ENCODE measurements at regions not wholly inside any gene's neighbourhood (a gene's known extent, or its start where the extent isn't known, plus 50 kb on each side); places are given as distances from the start of the nearest gene placed in this dataset.

- peak; percentile 39 for DNase-seq
- in situ Hi-C loops (cut with HindIII; ENCODE audit: low pct_ligation_motif_present, low pct_unique_long_range_greater_than_20kb, low sequenced_read_pairs): no loop called here
These were observed 210.4 kb downstream of the SH3BP4 start for GRCh38 chr2:235162082-235162836.

DNA sequence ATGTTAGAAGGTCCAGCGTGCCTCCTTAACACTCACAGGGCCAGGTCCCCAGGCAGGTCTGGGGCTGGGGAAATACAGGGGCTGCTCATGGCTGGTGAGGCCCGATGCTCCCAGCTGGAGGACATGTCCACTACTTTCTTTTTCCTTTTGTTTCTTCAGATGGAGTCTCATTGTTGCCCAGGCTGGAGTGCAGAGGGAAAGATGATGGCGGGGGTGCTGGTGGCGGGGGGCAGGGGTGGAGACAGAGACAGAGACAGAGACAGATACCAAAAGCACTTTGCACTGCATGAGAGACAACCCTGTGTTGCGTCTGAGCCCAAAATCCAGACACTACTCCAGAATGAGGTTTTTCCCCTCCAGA is 211.0 kb downstream of the SH3BP4 start:
- in situ Hi-C loops (cut with HindIII; ENCODE audit: low pct_ligation_motif_present, low pct_unique_long_range_greater_than_20kb, low sequenced_read_pairs): no loop called here

GRCh38 chr2:235165136-235165535 is 213.3 kb downstream of the SH3BP4 start:
- in situ Hi-C loops (cut with HindIII; ENCODE audit: low pct_ligation_motif_present, low pct_unique_long_range_greater_than_20kb, low sequenced_read_pairs): no loop called here

More for the DNA sequence above, 211.0 kb downstream of the SH3BP4 start:
- DNase-seq: no peak

GRCh38 chr2:235165631-235166030 is 213.8 kb downstream of the SH3BP4 start:
- in situ Hi-C loops (cut with HindIII; ENCODE audit: low pct_ligation_motif_present, low pct_unique_long_range_greater_than_20kb, low sequenced_read_pairs): no loop called here
- no peak for DNase-seq

More at GRCh38 chr2:235165136-235165535, 213.3 kb downstream of the SH3BP4 start:
- DNase-seq: no peak

DNA sequence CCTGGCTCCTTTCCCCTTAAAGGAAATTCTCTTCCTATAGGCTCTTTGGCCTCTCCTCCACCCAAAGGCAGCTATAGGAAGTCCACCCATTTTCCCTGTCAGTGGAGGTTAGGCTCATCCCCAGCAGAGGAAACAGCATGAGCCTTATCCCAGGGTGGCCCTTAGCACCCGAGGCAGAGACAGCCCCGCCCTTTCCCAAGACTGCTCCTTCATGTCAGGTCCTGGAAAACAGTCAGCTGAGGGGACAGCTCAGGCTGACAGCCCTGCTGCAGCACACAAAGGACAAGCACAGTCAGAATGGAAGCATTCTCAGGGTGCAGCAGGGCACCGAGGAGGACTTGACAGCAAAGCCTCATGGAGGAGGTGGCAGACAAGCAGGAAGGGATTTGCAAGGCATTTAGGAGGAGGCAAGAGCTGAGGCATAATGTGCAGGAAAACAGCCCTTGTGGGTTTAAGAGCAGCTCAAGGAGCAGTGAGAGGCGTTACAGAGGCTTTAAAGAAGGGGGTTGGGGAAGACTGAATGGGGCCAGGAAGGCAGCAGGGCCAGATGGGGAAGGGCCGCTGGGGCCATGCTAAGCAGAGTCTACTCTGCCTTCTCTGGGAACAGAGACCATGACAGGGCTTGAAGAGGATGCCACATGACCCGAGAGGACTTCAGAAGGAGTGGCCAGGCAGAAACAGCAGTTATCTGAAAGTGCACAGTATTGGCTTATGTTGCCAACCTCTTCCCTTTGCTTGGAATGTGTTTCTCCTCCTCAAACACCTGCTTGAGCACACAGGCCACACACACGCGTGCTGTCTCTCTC is 216.6 kb downstream of the SH3BP4 start:
- in situ Hi-C loops (cut with HindIII; ENCODE audit: low pct_ligation_motif_present, low pct_unique_long_range_greater_than_20kb, low sequenced_read_pairs): no loop called here
- DNase-seq: no peak

- in situ Hi-C loops (cut with HindIII; ENCODE audit: low pct_ligation_motif_present, low pct_unique_long_range_greater_than_20kb, low sequenced_read_pairs): no loop called here
- peak; percentile 33 for DNase-seq
These were observed 218.2 kb downstream of the SH3BP4 start for GRCh38 chr2:235170016-235170415.

GRCh38 chr2:235170536-235171521 is 219.0 kb downstream of the SH3BP4 start:
- in situ Hi-C loops (cut with HindIII; ENCODE audit: low pct_ligation_motif_present, low pct_unique_long_range_greater_than_20kb, low sequenced_read_pairs): no loop called here
- peak; percentile 80 for DNase-seq

DNA sequence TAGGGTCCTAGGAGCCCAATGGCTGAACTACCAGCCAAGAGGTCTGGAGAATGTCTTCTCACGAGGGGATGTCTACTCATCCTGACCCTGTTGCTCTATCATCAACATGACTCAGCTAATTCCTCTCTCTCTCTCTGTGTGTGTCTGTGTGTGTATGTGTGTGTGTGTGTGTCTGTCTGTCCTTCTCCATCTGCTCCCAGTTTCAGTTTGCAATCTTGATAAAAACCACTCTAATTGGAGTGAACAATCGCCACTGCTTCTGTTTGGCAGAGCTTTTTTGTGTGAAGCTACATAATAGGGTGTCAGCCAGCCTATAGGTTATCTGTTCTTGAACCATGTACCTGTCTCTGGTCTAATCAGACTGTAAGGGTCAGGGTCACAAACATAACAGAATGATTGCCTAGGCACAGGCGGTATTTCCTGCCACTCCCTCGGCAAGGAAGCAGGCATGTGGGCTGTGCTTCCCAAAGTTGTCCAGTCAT is 219.8 kb downstream of the SH3BP4 start:
- in situ Hi-C loops (cut with HindIII; ENCODE audit: low pct_ligation_motif_present, low pct_unique_long_range_greater_than_20kb, low sequenced_read_pairs): no loop called here

DNA sequence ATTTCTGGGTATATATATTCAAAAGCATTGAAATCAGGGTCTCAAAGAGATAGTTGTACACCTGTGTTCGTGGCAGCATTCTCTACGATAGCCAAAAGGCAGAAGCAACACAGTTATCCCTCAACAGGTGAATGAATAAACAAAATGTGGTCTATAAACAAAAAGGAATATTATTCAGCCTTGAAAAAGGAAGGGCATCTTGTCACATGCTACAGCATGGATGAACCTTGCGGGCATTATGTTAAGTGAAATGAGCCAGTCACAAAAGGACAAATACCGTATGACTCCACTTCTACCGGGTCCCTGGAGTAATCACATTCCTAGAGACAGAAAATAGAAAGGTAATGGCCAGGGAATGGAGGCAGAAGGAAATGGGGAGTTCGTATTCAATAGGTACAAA is 228.8 kb downstream of the SH3BP4 start:
- in situ Hi-C loops (cut with HindIII; ENCODE audit: low pct_ligation_motif_present, low pct_unique_long_range_greater_than_20kb, low sequenced_read_pairs): no loop called here

More for the DNA sequence above, 219.8 kb downstream of the SH3BP4 start:
- peak; percentile 36 for DNase-seq

GRCh38 chr2:235183786-235184185 is 232.0 kb downstream of the SH3BP4 start:
- in situ Hi-C loops (cut with HindIII; ENCODE audit: low pct_ligation_motif_present, low pct_unique_long_range_greater_than_20kb, low sequenced_read_pairs): no loop called here

More for the DNA sequence above, 228.8 kb downstream of the SH3BP4 start:
- DNase-seq: no peak

DNA sequence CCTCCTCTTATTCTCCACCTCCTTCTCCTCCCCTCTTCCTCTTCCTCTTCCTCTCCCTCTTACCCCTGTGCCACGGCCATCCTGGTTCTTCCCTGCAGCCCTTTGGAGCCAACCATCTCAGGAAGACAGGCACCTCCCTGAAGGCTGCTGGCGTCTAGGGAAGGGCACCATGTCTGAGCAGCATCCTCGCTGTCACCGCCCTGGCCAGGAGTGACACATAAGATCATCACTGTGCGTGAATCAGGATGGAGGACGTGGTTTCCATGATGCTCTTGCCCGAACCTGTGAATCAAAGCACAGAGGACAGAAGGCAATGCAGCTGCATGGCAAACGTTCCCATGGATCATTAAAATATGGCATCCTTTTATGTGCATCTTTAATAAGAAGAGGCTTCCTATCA is 236.0 kb downstream of the SH3BP4 start:
- DNase-seq: no peak
- in situ Hi-C loops (cut with HindIII; ENCODE audit: low pct_ligation_motif_present, low pct_unique_long_range_greater_than_20kb, low sequenced_read_pairs): no loop called here

More at GRCh38 chr2:235183786-235184185, 232.0 kb downstream of the SH3BP4 start:
- DNase-seq: no peak

- no peak for DNase-seq
- in situ Hi-C loops (cut with HindIII; ENCODE audit: low pct_ligation_motif_present, low pct_unique_long_range_greater_than_20kb, low sequenced_read_pairs): no loop called here
These were observed 239.7 kb downstream of the SH3BP4 start for GRCh38 chr2:235191486-235191885.

DNA sequence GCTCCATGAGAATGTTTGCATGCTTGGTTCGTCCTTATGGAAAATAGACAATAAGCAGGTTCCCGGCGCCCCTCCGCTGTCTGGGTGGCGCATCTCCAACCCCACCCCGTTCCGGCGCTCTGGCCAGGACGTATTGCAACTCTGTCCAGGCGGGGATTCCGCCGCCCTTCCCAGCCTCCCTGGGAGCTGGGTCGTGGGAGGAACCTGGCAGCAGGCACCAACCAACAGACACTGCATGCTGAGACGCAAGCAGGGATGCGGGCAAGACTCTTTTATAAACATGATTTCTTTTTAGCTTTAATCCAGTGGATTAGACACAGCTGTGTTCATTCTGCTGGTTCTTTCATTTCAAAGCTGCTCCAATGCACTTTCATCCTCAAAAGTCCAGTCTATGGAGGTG is 240.2 kb downstream of the SH3BP4 start:
- no peak for DNase-seq
- in situ Hi-C loops (cut with HindIII; ENCODE audit: low pct_ligation_motif_present, low pct_unique_long_range_greater_than_20kb, low sequenced_read_pairs): no loop called here

DNA sequence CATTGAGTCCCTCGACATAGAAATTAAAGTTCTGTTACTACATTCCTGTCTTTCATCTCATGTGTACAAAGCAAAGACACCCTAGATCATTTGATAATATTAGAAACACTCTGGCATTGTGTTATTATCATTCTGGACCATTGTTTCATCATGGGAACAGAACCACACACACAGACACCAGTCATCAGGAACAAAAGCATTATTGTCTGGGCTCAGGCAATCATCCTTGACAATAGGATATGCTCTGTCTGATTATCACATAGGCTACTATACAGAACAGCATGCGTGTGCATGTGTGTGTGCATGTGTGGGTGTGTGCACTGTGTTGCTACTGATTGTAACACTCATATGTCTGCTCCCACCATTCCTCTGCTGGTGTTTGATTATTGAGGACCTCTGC is 242.5 kb downstream of the SH3BP4 start:
- in situ Hi-C loops (cut with HindIII; ENCODE audit: low pct_ligation_motif_present, low pct_unique_long_range_greater_than_20kb, low sequenced_read_pairs): no loop called here
- DNase-seq: no peak

DNA sequence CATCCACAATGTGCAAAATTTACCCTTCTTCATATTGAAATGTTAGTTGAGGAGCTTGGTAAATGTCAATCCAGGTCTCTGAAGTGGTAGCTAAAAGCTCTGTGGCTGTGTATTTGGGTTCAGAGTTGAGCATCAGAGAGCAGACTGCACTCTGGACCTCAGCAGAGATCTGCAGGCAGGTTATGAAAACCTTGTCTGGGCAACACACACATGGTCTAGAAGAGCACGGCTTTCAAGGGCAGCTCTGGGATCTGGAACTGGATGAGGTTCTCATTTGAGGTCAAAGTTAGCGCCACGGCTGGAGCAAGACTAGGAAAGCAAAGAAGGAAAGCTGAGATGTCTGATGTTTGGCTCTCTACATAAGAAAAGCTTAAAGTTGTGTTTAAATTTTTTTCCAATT is 243.0 kb downstream of the SH3BP4 start:
- no peak for DNase-seq
- in situ Hi-C loops (cut with HindIII; ENCODE audit: low pct_ligation_motif_present, low pct_unique_long_range_greater_than_20kb, low sequenced_read_pairs): no loop called here

DNA sequence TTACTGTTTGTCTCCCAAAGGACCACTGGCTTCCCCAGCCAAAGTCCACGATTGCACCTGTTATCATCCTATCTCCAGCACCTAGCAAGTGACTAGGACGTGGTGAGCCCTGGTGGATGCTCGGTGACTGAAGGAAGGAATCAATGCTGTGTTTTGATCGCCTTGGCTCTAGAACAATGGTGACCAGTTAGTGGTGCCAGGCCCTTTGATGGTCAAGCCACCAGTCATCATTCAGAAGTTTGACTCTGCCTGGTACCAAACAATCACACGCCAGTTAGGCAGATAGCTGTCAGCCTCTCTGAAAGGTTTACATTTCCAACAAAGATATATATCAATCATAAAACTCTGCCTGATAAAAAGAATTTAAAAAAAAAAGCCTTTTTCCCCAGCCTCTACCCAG is 244.1 kb downstream of the SH3BP4 start:
- in situ Hi-C loops (cut with HindIII; ENCODE audit: low pct_ligation_motif_present, low pct_unique_long_range_greater_than_20kb, low sequenced_read_pairs): no loop called here
- no peak for DNase-seq

DNA sequence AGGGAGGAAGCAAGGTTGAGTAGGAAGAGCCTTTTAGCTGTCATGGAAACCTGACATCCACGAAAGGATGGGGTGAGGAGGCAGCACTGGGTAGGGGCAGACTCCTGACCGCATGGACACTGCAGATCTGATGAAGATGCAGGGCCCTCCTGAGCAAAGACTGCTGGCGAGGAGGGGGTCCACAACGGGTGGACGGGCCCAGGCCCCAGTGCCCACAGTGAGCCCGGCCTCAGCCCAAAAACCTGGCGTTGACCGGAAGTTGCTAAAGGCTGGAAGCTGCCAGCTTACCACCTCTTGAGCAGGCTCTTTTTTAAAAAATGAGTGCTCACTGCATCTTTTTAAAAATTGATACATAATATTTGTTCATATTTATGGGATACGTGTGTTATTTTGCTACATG is 247.3 kb downstream of the SH3BP4 start:
- in situ Hi-C loops (cut with HindIII; ENCODE audit: low pct_ligation_motif_present, low pct_unique_long_range_greater_than_20kb, low sequenced_read_pairs): no loop called here

GRCh38 chr2:235200216-235200615 is 248.4 kb downstream of the SH3BP4 start:
- DNase-seq: no peak
- in situ Hi-C loops (cut with HindIII; ENCODE audit: low pct_ligation_motif_present, low pct_unique_long_range_greater_than_20kb, low sequenced_read_pairs): no loop called here

More for the DNA sequence above, 247.3 kb downstream of the SH3BP4 start:
- DNase-seq: no peak

Measured in ACHN (cell line).